ENCODE measurements at regions not wholly inside any gene's neighbourhood (a gene's known extent, or its start where the extent isn't known, plus 50 kb on each side); places are given as distances from the start of the nearest gene placed in this dataset.

DNA sequence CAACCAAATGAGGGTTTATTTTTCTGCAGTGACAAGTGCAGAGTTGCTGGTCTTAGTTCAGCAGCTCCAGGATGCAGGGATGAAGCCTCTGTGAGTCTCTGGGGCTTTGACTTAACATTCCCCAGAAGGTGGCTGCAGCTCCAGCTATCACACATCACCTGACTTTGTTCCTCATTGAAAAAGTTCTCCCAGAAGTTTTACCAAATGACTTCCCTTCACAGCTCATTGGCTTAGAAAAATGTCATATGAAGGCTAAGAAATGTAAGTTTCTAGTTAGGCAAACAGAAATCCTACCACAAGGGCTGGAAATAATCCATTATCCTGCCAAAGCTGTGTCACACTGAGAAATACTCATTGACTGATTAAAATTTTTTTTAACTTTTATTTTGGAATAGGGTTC, 184.9 kb downstream of the MINAR1 start:
- Histone ChIP-seq H3K23ac (ENCODE audit: insufficient read length, low read depth, low read length) (no peak overlapping the region), H2AFZ (ENCODE audit: low read length) (no peak overlapping the region), H2BK15ac (ENCODE audit: low read depth, low read length) (no peak overlapping the region), H3K79me1 (ENCODE audit: insufficient read depth, low read depth, low read length, poor library complexity, severe bottlenecking) (no peaks in the 10 kb centered on the region), H3K4ac (ENCODE audit: low read depth, low read length) (no peak overlapping the region), H2BK5ac (ENCODE audit: insufficient read length, low read length) (no peak overlapping the region), H3T11ph (ENCODE audit: low read length) (no peak overlapping the region), H2BK12ac (ENCODE audit: insufficient read length, low read depth, low read length) (no peak overlapping the region), H3K4me2 (ENCODE audit: insufficient read depth, insufficient read length, low read length) (no peak overlapping the region), H4K5ac (ENCODE audit: insufficient read length, low read depth, low read length) (no peak overlapping the region), H3K27me3 (ENCODE audit: insufficient read depth, low read length) (no peaks in the 10 kb centered on the region; the same call in 1 of the 2 replicates), H3K79me2 (ENCODE audit: insufficient read depth, low read length) (no peaks in the 10 kb centered on the region), H3K23me2 (ENCODE audit: insufficient read length, low read depth, low read length, poor library complexity, severe bottlenecking) (no peaks in the 10 kb centered on the region), H3K18ac (ENCODE audit: insufficient read length, low read depth, low read length) (no peak overlapping the region), H3K4me1 (ENCODE audit: insufficient read depth, low read length) (no peaks in the 10 kb centered on the region), H4K91ac (ENCODE audit: insufficient read length, low read depth, low read length) (no peak overlapping the region), H3K9me3 (ENCODE audit: control insufficient read depth, low read depth, low read length) (no peaks in the 10 kb centered on the region), H2AK5ac (ENCODE audit: insufficient read length, low read length) (no peak overlapping the region), H4K8ac (replicated peaks; ENCODE audit: insufficient read length, low read depth, low read length) (no peak overlapping the region), H3K9ac (ENCODE audit: extremely low read depth, insufficient read length, low read length) (no peak overlapping the region), H4K20me1 (ENCODE audit: control insufficient read depth, insufficient read depth, insufficient read length) (no peaks in the 10 kb centered on the region), H3K27ac (ENCODE audit: insufficient read length, low read depth, low read length) (no peak overlapping the region), H3K56ac (ENCODE audit: insufficient read length, low read depth, low read length) (no peak overlapping the region), H2BK20ac (ENCODE audit: low read depth, low read length, poor library complexity, severe bottlenecking) (no peak overlapping the region), H2BK120ac (ENCODE audit: low read depth, low read length, poor library complexity, severe bottlenecking) (no peak overlapping the region), H3K14ac (ENCODE audit: insufficient read depth, low read length) (no peak overlapping the region)
- Mint-ChIP-seq H3K9me3 (no peaks in the 10 kb centered on the region), H3K4me3 (no peak overlapping the region), H3K27me3 (ENCODE audit: low read depth) (peaks cover 2% of the 10 kb centered on the region; the same call in 1 of the 2 replicates), H3K27ac (no peak overlapping the region), H3K36me3 (ENCODE audit: insufficient read depth in 1 of 3, low read depth in 3 of 3) (no peaks in the 10 kb centered on the region), H3K4me1 (no peaks in the 10 kb centered on the region)
- DNase-seq = no peak
- TF ChIP-seq, protein P1, sequence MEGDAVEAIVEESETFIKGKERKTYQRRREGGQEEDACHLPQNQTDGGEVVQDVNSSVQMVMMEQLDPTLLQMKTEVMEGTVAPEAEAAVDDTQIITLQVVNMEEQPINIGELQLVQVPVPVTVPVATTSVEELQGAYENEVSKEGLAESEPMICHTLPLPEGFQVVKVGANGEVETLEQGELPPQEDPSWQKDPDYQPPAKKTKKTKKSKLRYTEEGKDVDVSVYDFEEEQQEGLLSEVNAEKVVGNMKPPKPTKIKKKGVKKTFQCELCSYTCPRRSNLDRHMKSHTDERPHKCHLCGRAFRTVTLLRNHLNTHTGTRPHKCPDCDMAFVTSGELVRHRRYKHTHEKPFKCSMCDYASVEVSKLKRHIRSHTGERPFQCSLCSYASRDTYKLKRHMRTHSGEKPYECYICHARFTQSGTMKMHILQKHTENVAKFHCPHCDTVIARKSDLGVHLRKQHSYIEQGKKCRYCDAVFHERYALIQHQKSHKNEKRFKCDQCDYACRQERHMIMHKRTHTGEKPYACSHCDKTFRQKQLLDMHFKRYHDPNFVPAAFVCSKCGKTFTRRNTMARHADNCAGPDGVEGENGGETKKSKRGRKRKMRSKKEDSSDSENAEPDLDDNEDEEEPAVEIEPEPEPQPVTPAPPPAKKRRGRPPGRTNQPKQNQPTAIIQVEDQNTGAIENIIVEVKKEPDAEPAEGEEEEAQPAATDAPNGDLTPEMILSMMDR (conservative IDR thresholded peaks at IDR 0.05) = no peak
